Mesendoderm (in vitro differentiated cells): ENCODE measurements at regions not wholly inside any gene's neighbourhood (a gene's known extent, or its start where the extent isn't known, plus 50 kb on each side); places are given as distances from the start of the nearest gene placed in this dataset.
"Not testable (repeated sequence)": the region's sequence is repeated elsewhere in the genome, so short reads cannot be mapped to it uniquely, and the experiment has no call there.

Experiments
- DNase-seq: peaks from one replicate; pipeline ENCODE4 v3.0.0; 2013
- H2AK5ac ChIP-seq: 2 replicates; pipeline ENCODE4 v1.6.1; 2013; ENCODE audit warnings: low read length, inconsistent platforms
- H2BK120ac ChIP-seq: 2 replicates; pipeline ENCODE4 v1.6.1; 2013; ENCODE audit warnings: low read depth, mild to moderate bottlenecking, low read length, moderate library complexity, mixed read lengths
- H2BK15ac ChIP-seq: replicated peaks from 2 replicates; pipeline ENCODE4 v1.6.1; 2013; ENCODE audit warnings: low read depth, mild to moderate bottlenecking, moderate library complexity
- H2BK5ac ChIP-seq: 2 replicates; pipeline ENCODE4 v1.6.1; 2013; ENCODE audit warnings: low read length, inconsistent platforms
- H3K18ac ChIP-seq: 2 replicates; pipeline ENCODE4 v1.6.1; 2013; ENCODE audit warnings: mild to moderate bottlenecking, low read length, mixed read lengths
- H3K23ac ChIP-seq: one replicate; pipeline ENCODE4 v1.6.1; 2013; ENCODE audit warnings: low read length
- H3K27ac ChIP-seq: 2 replicates; pipeline ENCODE4 v1.5.1; 2013; ENCODE audit warnings: low read depth, mild to moderate bottlenecking, inconsistent platforms, low read length, moderate library complexity
- H3K27me3 ChIP-seq: 2 replicates; pipeline ENCODE4 v1.6.1; 2013; ENCODE audit warnings: low read length, control low read depth, mild to moderate bottlenecking, inconsistent platforms; ENCODE audit not compliant: insufficient read depth, poor library complexity
- H3K36me3 ChIP-seq: 2 replicates; pipeline ENCODE4 v1.6.1; 2013; ENCODE audit warnings: low read length, inconsistent platforms; ENCODE audit not compliant: control insufficient read depth, insufficient read depth
- H3K4ac ChIP-seq: one replicate; pipeline ENCODE4 v1.6.1; 2013; ENCODE audit warnings: low read depth, mild to moderate bottlenecking, low read length, moderate library complexity
- H3K4me1 ChIP-seq: 2 replicates; pipeline ENCODE4 v1.6.1; 2013; ENCODE audit warnings: low read depth, low read length, inconsistent platforms; ENCODE audit not compliant: control insufficient read depth
- H3K4me2 ChIP-seq: 2 replicates; pipeline ENCODE4 v1.6.1; 2013; ENCODE audit warnings: low read length
- H3K4me3 ChIP-seq: 2 replicates; pipeline ENCODE4 v1.5.1; 2013; ENCODE audit warnings: mild to moderate bottlenecking, low read length
- H3K56ac ChIP-seq: one replicate; pipeline ENCODE4 v1.6.1; 2013; ENCODE audit warnings: low read length
- H3K79me1 ChIP-seq: 2 replicates; pipeline ENCODE4 v1.6.1; 2013; ENCODE audit warnings: low read length, inconsistent platforms
- H3K79me2 ChIP-seq: 2 replicates; pipeline ENCODE4 v1.6.1; 2013; ENCODE audit warnings: mild to moderate bottlenecking, low read length; ENCODE audit not compliant: control insufficient read depth, insufficient read depth
- H3K9ac ChIP-seq: 2 replicates; pipeline ENCODE4 v1.6.1; 2013; ENCODE audit warnings: low read length, inconsistent platforms
- H4K5ac ChIP-seq: one replicate; pipeline ENCODE4 v1.6.1; 2013; ENCODE audit warnings: low read length
- H4K8ac ChIP-seq: one replicate; pipeline ENCODE4 v1.6.1; 2013; ENCODE audit warnings: low read depth, mild to moderate bottlenecking, control low read depth, low read length, moderate library complexity
- WGBS: extraction: QIAGEN DNeasy Blood & Tissue Kit; methylation state at CpG from one replicate; pipeline ENCODE4 v1.1.7; 2013; ENCODE audit warnings: low lambda C conversion rate, missing lambda C conversion rate; ENCODE audit not compliant: insufficient coverage; ENCODE audit errors: extremely low coverage; 5-methylcytosine and 5-hydroxymethylcytosine counted together

DNA sequence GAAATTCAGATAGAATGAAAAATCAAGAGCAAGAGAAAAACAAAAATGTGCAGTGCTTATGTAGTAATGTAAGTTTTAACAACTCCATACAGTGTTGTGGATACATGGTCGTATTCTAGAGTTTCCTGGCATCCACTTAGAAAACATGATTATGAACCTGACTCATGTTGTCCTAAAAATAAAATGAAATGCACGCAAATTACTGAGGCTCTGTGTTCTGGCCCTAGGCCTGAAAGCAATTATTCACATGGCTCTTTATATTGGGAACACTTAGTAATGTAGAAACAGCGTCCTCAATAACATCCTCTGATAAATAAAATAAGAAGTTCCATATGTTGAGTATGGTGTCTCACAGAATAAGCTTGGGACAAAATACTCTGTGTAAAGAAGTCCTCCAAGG lies 200.2 kb upstream of the SEMA3E start:
- no peak overlapping the region for H3K4ac ChIP-seq
- H4K8ac ChIP-seq = no peak overlapping the region
- H3K79me2 ChIP-seq = no peaks in the 10 kb centered on the region
- H3K27ac ChIP-seq = no peak overlapping the region
- no peak overlapping the region for H3K4me3 ChIP-seq
- H2AK5ac ChIP-seq = no peak overlapping the region
- H3K79me1 ChIP-seq = no peaks in the 10 kb centered on the region
- no peak for DNase-seq
- H2BK15ac ChIP-seq = no peak overlapping the region
- H3K4me2 ChIP-seq = no peak overlapping the region
- no peak overlapping the region for H3K56ac ChIP-seq
- no peak overlapping the region for H3K23ac ChIP-seq
- no peak overlapping the region for H2BK5ac ChIP-seq
- H4K5ac ChIP-seq = no peak overlapping the region
- no peaks in the 10 kb centered on the region for H3K36me3 ChIP-seq
- no peak overlapping the region for H3K9ac ChIP-seq
- H2BK120ac ChIP-seq = no peak overlapping the region
- no peak overlapping the region for H3K18ac ChIP-seq
- peaks cover 3% of the 10 kb centered on the region for H3K4me1 ChIP-seq
- H3K27me3 ChIP-seq = no peaks in the 10 kb centered on the region
- no CpG with 5 or more reads among the region's 3 CpGs for WGBS

DNA sequence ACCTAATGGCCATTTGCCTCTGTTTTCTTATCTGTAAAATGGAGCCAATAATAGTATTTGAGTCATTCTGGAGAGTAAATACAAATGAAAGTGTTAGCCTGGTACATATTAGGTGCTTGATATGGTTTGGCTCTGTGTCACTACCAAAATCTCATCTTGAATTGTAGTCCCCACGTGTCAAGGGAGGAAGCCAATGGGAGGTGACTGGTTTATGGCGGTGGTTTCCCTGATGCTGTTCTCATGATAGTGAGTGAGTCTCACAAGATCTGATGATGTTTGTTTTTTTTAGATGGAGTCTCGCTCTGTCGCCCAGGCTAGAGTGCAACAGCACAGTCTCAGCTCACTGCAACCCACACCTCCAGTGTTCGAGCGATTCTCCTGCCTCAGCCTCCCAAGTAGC lies 194.0 kb upstream of the SEMA3E start:
- WGBS = no CpG with 5 or more reads among the region's 6 CpGs
- H3K27ac ChIP-seq = no peak overlapping the region
- H3K23ac ChIP-seq = no peak overlapping the region
- no peak overlapping the region for H2BK15ac ChIP-seq
- no peaks in the 10 kb centered on the region for H3K36me3 ChIP-seq
- no peak overlapping the region for H3K4ac ChIP-seq
- no peak overlapping the region for H3K4me3 ChIP-seq
- no peak overlapping the region for H4K5ac ChIP-seq
- H3K4me1 ChIP-seq = no peaks in the 10 kb centered on the region
- no peak overlapping the region for H3K56ac ChIP-seq
- no peaks in the 10 kb centered on the region for H3K27me3 ChIP-seq
- no peak overlapping the region for H3K4me2 ChIP-seq
- H3K18ac ChIP-seq = no peak overlapping the region
- DNase-seq = no peak
- no peaks in the 10 kb centered on the region for H3K79me1 ChIP-seq
- H4K8ac ChIP-seq = no peak overlapping the region
- H3K79me2 ChIP-seq = no peaks in the 10 kb centered on the region
- no peak overlapping the region for H2BK120ac ChIP-seq
- H3K9ac ChIP-seq = no peak overlapping the region
- no peak overlapping the region for H2AK5ac ChIP-seq
- no peak overlapping the region for H2BK5ac ChIP-seq

DNA sequence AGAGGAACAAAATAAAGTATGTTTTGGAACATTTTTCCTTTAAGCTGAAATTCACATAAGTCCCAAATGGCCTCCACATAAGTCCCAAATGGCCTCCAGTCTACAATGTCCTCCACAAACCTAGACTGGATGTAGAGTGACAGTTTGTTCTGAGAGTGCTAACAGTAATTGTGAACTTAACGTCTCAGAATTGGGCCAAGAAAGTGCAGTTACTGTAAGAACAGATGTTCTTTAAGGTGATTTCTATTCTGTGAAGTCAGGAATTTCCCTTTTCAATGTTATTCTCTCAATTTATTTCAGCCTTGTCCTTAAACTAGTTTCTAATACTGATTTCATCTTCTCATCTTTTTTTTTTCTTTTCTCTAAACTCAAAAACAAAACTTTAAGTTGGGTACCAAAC lies 188.7 kb upstream of the SEMA3E start:
- WGBS = no CpG with 5 or more reads among the region's 1 CpG
- Histone ChIP-seq H3K4me1 (no peaks in the 10 kb centered on the region), H3K56ac (no peak overlapping the region), H3K23ac (no peak overlapping the region), H2BK120ac (no peak overlapping the region), H2BK5ac (no peak overlapping the region), H3K27ac (no peak overlapping the region), H3K27me3 (no peaks in the 10 kb centered on the region), H3K4ac (no peak overlapping the region), H3K36me3 (no peaks in the 10 kb centered on the region), H4K8ac (no peak overlapping the region), H3K9ac (no peak overlapping the region), H3K18ac (no peak overlapping the region), H3K4me2 (no peak overlapping the region), H4K5ac (no peak overlapping the region), H3K4me3 (no peak overlapping the region), H3K79me1 (no peaks in the 10 kb centered on the region), H3K79me2 (no peaks in the 10 kb centered on the region), H2BK15ac (no peak overlapping the region), H2AK5ac (no peak overlapping the region)
- no peak for DNase-seq

DNA sequence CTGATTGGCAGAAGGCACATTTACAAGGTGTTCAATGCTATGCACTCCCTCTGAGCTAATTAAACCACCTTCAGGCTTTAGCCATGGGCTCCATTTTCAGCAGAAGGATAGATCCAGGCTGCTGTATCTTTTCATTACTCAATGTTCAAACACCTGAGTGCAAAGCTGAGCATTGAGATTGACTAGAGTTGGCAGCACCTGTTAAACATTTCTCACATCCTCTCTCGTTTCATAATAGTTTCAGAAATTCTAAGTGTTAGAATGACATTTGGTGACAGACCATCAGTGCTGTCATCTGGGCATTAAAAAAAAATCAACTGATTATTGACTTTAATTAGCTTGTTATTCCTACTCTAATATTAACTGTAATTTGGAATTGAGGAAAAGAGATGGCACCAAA lies 187.1 kb upstream of the SEMA3E start:
- H3K4ac ChIP-seq = no peak overlapping the region

DNA sequence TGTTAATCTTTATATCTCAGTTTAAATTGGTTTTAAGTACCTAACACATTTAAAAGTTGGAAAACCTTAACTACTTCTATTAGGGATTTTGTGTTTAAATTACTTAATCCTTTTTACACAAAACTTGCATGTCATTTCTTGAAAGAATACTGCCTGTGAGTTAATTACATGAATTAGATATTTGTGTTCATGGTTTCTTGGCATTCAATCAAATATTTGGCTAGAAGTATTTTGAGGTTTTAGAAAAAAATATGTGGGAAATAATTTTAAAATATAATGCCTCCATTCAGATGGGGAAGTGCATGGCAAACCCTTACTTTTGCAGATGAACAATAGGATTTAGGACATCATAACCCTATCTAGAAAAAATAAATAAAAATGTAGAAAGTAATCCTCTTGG lies 186.5 kb upstream of the SEMA3E start:
- H3K56ac ChIP-seq = no peak overlapping the region
- H3K27ac ChIP-seq = no peak overlapping the region
- H3K4me3 ChIP-seq = no peak overlapping the region
- no peak overlapping the region for H2BK120ac ChIP-seq
- H3K36me3 ChIP-seq = no peaks in the 10 kb centered on the region
- no peak overlapping the region for H3K4me2 ChIP-seq
- no peak overlapping the region for H3K9ac ChIP-seq
- H3K23ac ChIP-seq = no peak overlapping the region
- H3K4me1 ChIP-seq = no peaks in the 10 kb centered on the region
- no peaks in the 10 kb centered on the region for H3K79me2 ChIP-seq
- no peak for DNase-seq
- H2AK5ac ChIP-seq = no peak overlapping the region
- H3K4ac ChIP-seq = no peak overlapping the region
- H4K8ac ChIP-seq = no peak overlapping the region
- no peak overlapping the region for H2BK15ac ChIP-seq
- H3K18ac ChIP-seq = no peak overlapping the region
- no peaks in the 10 kb centered on the region for H3K79me1 ChIP-seq
- H2BK5ac ChIP-seq = no peak overlapping the region
- H3K27me3 ChIP-seq = no peaks in the 10 kb centered on the region
- no peak overlapping the region for H4K5ac ChIP-seq

More for the DNA sequence above, 187.1 kb upstream of the SEMA3E start:
- no peak overlapping the region for H2AK5ac ChIP-seq
- no peak overlapping the region for H3K4me3 ChIP-seq
- H4K5ac ChIP-seq = no peak overlapping the region
- H3K18ac ChIP-seq = no peak overlapping the region
- no peak overlapping the region for H3K9ac ChIP-seq
- no peaks in the 10 kb centered on the region for H3K4me1 ChIP-seq
- H3K79me1 ChIP-seq = no peaks in the 10 kb centered on the region
- no CpG with 5 or more reads among the region's 1 CpG for WGBS
- H2BK5ac ChIP-seq = no peak overlapping the region
- no peak for DNase-seq
- H2BK15ac ChIP-seq = no peak overlapping the region
- H4K8ac ChIP-seq = no peak overlapping the region
- H3K4me2 ChIP-seq = no peak overlapping the region
- H3K36me3 ChIP-seq = no peaks in the 10 kb centered on the region
- H3K56ac ChIP-seq = no peak overlapping the region
- H3K79me2 ChIP-seq = no peaks in the 10 kb centered on the region
- no peak overlapping the region for H2BK120ac ChIP-seq
- no peaks in the 10 kb centered on the region for H3K27me3 ChIP-seq
- no peak overlapping the region for H3K23ac ChIP-seq
- no peak overlapping the region for H3K27ac ChIP-seq

DNA sequence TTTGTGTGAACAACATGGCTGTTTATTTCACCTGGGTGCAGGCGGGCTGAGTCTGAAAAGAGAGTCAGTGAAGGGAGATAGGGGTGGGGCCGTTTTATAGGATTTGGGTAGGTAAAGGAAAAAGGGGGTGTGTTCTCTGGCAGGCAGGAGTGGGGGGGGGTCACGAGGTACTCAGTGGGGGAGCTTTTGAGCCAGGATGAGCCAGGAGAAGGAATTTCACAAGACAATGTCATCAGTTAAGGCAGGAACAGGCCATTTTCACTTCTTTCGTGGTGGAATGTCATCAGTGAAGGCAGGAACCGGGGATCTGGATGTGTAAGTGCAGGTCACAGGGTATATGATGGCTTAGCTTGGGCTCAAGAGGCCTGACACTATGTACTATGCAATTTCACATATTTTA lies 184.8 kb upstream of the SEMA3E start:
- H4K8ac ChIP-seq, H3K4ac ChIP-seq, H3K79me2 ChIP-seq, H3K79me1 ChIP-seq, H3K36me3 ChIP-seq, H2BK5ac ChIP-seq, H3K4me1 ChIP-seq, H3K27ac ChIP-seq, H3K9ac ChIP-seq, H3K56ac ChIP-seq, H4K5ac ChIP-seq, H2BK120ac ChIP-seq, H3K23ac ChIP-seq, H2AK5ac ChIP-seq, H3K18ac ChIP-seq, H3K27me3 ChIP-seq, H3K4me2 ChIP-seq, H2BK15ac ChIP-seq, H3K4me3 ChIP-seq: not testable (repeated sequence)
- DNase-seq = peak; percentile 90
- WGBS = no CpG with 5 or more reads among the region's 5 CpGs
